Heart left ventricle (tissue), 16 donors: ENCODE measurements at regions not wholly inside any gene's neighbourhood (a gene's known extent, or its start where the extent isn't known, plus 50 kb on each side); places are given as distances from the start of the nearest gene placed in this dataset.

Source experiments
- ATAC-seq, 4 donors: fragments of 200-7000 bp; cut with Tn5 transposase; one replicate each; pipeline ENCODE4 v1.9.1; 2020 to 2022; ENCODE audit warnings: moderate library complexity in 4 of 4, mild to moderate bottlenecking in 3 of 4, moderate number of reproducible peaks in 1 of 4
- DNase-seq, 5 donors: peaks; one replicate each; pipeline ENCODE4 v3.0.0-alpha.2; 2020
- H3K27ac ChIP-seq, 12 donors: fragments of 200-600 bp; sonication (generic) in 4 of 12; one replicate each; pipeline versions ENCODE4 v1.5.0 to v1.8.0; 2016 to 2022; ENCODE audit warnings: mild to moderate bottlenecking in 2 of 12
- H3K27me3 ChIP-seq, 9 donors: fragments of 200-600 bp; sonication (generic) in 2 of 9; one replicate each; pipeline versions ENCODE4 v1.5.1 to v1.8.0; 2016 to 2022; ENCODE audit warnings: mild to moderate bottlenecking in 3 of 9
- H3K36me3 ChIP-seq, 9 donors: fragments of 200-600 bp; sonication (generic) in 2 of 9; one replicate each; pipeline versions ENCODE4 v1.5.0 to v1.8.0; 2018 to 2022; ENCODE audit warnings: mild to moderate bottlenecking in 2 of 9
- H3K4me1 ChIP-seq, 12 donors: fragments of 200-600 bp; sonication (generic) in 4 of 12; one replicate each; pipeline versions ENCODE4 v1.5.0 to v1.8.0; 2016 to 2022; ENCODE audit warnings: mild to moderate bottlenecking in 3 of 12
- H3K4me3 ChIP-seq, 12 donors: fragments of 200-600 bp; sonication (generic) in 4 of 12; one replicate each; pipeline versions ENCODE4 v1.5.0 to v1.8.0; 2017 to 2022; ENCODE audit warnings: mild to moderate bottlenecking in 9 of 12, moderate library complexity in 4 of 12
- H3K9me3 ChIP-seq, 12 donors: fragments of 200-600 bp; sonication (generic) in 4 of 12; one replicate each; pipeline versions ENCODE4 v1.5.0 to v1.8.0; 2016 to 2022; ENCODE audit warnings: mild to moderate bottlenecking in 1 of 12
- POLR2A ChIP-seq, 2 donors: fragments of 450-650 bp; IDR thresholded peaks; one replicate each; pipeline ENCODE4 v1.6.1; 2017; ENCODE audit warnings: antibody characterized with exemption in 2 of 2, mild to moderate bottlenecking in 2 of 2, moderate library complexity in 2 of 2
- WGBS, 4 donors: extraction: QIAGEN DNeasy Blood & Tissue Kit in 2 of 4; methylation state at CpG; one replicate each; pipeline versions ENCODE4 v1.1.5 to v1.1.7; 2013 to 2018; 5-methylcytosine and 5-hydroxymethylcytosine counted together
- intact Hi-C, 10 donors: fragments of 100-400 bp; cut with DNase I; formaldehyde crosslinking; loops; one replicate each; pipeline versions ENCODE4 v1.11.1 to v1.14.2; 2022
- TF ChIP-seq, protein P1 (sequence below), 12 donors: fragments of 200-600 bp; sonication (generic) in 4 of 12; IDR thresholded peaks; one replicate each; pipeline versions ENCODE4 v1.5.0 to v1.8.0; 2018 to 2022; ENCODE audit warnings: antibody characterized with exemption in 12 of 12, mild to moderate bottlenecking in 5 of 12
- donor health status: ischemic (EF 13 %, LVEDD 7.1; RV severe dilation, severe dysfunction).
- donor health status: healthy with polysubstance abuse.
- donor health status: DM: no; HTN: yes; CAD: no.
- donor health status: DM: no; HTN: no; CAD: no.
- donor health status: ischemic (EF 25% LVEDD 6.9; RV normal size, moderate dysfunction).
- donor health status: ischemic (EF 25% LVEDD 5.7; RV mildly dilated, moderate dysfunction).
- donor health status: healthy.
- donor health status: DM: yes; HTN: yes; CAD: no.
- donor health status: ischemic (EF 35%, LVEDD 5.7; RV mildly dilated, moderate dysfunction).
- donor health status: nonischemic (EF 11% LVEDD 7.7; RV severe dilation, severe dysfunction).
- donor health status: DM: yes; HTN: yes; CAD: no.
- donor health status: PGD.
- donor health status: ischemic (EF 29% LVEDD 5.4; RV normal size, mild dysfunction).
- donor health status: nonischemic (EF 23%, LVEDD 6.1; RV moderate dilation, normal function).

DNA sequence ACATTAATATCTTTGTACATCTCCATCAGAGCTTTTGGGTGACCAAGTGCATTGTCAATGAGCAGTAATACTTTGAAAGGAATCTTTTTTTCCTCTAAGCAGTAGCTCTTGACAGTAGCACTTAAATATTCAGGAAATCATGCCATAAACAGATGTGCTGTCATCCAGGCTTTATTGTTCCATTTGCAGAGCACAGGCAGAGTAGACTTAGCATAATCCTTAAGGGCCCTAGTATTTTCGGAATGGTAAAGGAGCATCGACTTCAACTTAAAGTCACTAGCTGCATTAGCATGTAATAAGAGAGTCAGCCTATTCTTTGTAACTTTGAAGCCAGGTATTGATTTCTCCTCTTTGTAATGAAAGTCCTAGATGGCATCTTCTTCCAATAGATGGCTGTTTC is 121.8 kb upstream of the CWC22 start:
- Histone ChIP-seq H3K36me3 (no peaks in the 10 kb centered on the region), H3K27me3 (peaks cover 0 to 14% (median 0%) of the 10 kb centered on the region in 9 donors), H3K27ac (no peak overlapping the region), H3K4me1 (peaks cover 0 to 3% (median 0%) of the 10 kb centered on the region in 12 donors), H3K4me3 (no peak overlapping the region), H3K9me3 (no peaks in the 10 kb centered on the region)
- TF ChIP-seq, protein P1, sequence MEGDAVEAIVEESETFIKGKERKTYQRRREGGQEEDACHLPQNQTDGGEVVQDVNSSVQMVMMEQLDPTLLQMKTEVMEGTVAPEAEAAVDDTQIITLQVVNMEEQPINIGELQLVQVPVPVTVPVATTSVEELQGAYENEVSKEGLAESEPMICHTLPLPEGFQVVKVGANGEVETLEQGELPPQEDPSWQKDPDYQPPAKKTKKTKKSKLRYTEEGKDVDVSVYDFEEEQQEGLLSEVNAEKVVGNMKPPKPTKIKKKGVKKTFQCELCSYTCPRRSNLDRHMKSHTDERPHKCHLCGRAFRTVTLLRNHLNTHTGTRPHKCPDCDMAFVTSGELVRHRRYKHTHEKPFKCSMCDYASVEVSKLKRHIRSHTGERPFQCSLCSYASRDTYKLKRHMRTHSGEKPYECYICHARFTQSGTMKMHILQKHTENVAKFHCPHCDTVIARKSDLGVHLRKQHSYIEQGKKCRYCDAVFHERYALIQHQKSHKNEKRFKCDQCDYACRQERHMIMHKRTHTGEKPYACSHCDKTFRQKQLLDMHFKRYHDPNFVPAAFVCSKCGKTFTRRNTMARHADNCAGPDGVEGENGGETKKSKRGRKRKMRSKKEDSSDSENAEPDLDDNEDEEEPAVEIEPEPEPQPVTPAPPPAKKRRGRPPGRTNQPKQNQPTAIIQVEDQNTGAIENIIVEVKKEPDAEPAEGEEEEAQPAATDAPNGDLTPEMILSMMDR (IDR thresholded peaks at IDR 0.05) = no peak
- no peak for TF ChIP-seq POLR2A (IDR thresholded peaks at IDR 0.05)
- DNase-seq = no peak
- ATAC-seq = no peak
- intact Hi-C loops = loop anchor here in 9 of 10 donors (5.0 to 10.0 kb wide), 7 partner anchors 926 to 1588 kb away; no protein-coding TSS in a partner anchor
- WGBS, 4 donors = 79 to 93% (median 90%) methylated on average over 2 of the region's 2 CpGs

DNA sequence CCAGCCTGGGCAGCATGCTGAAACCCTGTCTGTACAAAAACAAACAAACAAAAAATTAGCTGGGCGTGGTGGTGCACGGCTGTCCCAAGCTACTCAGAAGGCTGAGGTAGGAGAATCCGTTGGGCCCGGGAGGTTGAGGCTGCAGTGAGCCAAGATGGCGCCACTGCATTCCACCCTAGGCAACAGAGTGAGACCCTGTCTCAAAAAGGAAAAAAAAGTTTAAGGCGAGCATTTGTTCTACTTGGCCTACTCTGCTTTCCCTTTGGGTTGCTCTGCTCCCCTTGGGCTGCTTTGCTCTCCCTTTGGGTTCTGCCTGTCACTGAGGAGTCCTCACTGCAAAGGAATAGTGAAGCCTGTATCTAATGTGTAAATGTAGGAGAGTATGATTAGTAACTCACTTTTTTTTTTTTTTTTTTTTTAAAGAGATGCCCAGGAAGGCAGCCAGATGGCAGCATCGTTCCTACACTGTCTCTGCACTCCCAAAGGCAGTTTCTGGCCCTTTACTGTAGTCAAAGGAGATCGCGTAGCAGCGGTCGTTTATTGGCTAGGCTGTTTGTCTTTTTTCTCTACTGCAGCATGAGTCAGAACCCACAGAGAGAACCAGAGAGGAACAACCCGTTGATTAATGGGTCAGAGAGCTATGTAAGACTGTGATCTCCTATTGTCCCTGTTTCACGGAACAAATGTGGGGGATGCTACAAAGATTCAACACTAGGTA is 118.3 kb upstream of the CWC22 start:
- WGBS, 4 donors = 26 to 30% (median 27%) methylated on average over 13 of the region's 13 CpGs
- intact Hi-C loops = loop anchor here (2.0 to 10.0 kb wide), 9 partner anchors 929 to 1592 kb away; no protein-coding TSS in a partner anchor

DNA sequence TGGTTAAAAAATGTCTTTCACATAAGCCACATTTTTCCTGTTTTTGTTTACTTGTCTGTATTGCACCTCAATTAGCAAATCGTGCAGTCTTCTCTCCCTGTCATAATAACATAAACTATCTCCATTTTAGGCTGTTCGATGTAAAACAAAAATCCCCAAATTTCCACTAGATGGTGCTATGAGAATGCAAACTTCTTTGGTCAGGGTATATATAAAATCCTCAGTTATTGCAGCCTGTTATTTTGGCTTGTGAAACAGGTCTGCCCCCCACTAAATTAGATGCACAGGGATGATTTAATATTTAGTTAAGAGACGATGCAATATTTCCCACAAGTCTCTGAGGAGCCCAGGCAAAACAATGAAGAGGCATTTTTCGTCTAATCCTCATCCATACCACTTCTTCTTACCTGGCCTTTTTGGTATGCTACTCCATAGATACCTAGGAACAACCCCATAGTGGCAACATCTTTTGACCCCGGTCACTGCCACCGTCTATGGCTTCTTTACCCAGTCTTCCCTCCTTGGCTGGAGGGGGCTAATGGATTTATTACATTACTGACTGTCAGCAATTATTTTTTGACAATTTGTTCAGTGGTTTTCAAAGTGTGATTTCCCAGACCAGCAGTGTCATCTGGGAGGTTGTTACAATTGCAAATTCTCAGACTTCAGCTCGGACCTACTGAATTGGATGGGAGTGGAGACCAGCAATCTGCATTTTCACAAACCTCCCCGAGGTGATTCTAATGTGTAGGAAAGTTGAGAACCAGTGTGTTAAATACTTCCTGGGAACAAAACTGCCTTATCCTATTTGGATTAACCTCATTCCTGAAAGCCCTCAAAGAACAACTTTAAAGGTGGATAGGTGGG is 117.4 kb upstream of the CWC22 start:
- WGBS, 4 donors = 18 to 21% (median 20%) methylated on average over 8 of the region's 8 CpGs
- TF ChIP-seq, protein P1 (IDR thresholded peaks at IDR 0.05) = peak; percentile 25 to 67 (median 53)
- no peak for TF ChIP-seq POLR2A (IDR thresholded peaks at IDR 0.05)
- H3K4me3 ChIP-seq = no peak overlapping the region
- peaks cover 0 to 3% (median 0%) of the 10 kb centered on the region in 12 donors for H3K4me1 ChIP-seq
- ATAC-seq (peak in 1 of 4 donors; percentile 69), DNase-seq (no peak)
- H3K27me3 ChIP-seq = peaks cover 0 to 6% (median 0%) of the 10 kb centered on the region in 9 donors
- intact Hi-C loops = loop anchor here (2.0 to 10.0 kb wide), 10 partner anchors 930 to 1593 kb away; no protein-coding TSS in a partner anchor
- H3K9me3 ChIP-seq = no peaks in the 10 kb centered on the region
- H3K27ac ChIP-seq = no peak overlapping the region
- H3K36me3 ChIP-seq = no peaks in the 10 kb centered on the region

More for the DNA sequence above, 118.3 kb upstream of the CWC22 start:
- DNase-seq (peak; percentile 16 to 64 (median 54)), ATAC-seq (peak; percentile 73 to 98 (median 94))
- TF ChIP-seq POLR2A (IDR thresholded peaks at IDR 0.05) = no peak
- TF ChIP-seq, protein P1 (IDR thresholded peaks at IDR 0.05) = peak; percentile 22 to 64 (median 51)
- peaks cover 0 to 9% (median 0%) of the 10 kb centered on the region in 9 donors for H3K27me3 ChIP-seq
- no peak overlapping the region for H3K4me3 ChIP-seq
- no peak overlapping the region for H3K27ac ChIP-seq
- H3K9me3 ChIP-seq = no peaks in the 10 kb centered on the region
- no peaks in the 10 kb centered on the region for H3K36me3 ChIP-seq
- peaks cover 0 to 3% (median 0%) of the 10 kb centered on the region in 12 donors for H3K4me1 ChIP-seq

DNA sequence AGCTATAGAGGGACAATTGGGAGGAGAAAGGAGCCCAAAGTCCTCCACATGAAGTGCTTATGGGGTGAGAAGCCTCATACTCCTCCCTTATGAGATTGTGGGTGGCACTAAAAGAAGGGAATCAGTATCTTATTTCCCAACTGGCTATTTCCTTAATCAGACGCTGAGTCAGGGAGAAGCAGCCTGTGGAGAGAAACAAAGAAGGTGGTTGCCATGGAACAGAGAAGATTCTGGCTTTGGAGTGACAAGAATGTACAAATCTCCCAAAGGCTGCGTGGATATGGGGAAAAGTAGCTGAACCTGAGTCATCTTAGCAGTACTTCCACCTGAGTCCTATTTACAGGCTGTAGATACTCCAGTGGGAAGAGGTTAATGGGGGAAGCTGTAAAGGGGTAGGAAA is 115.8 kb upstream of the CWC22 start:
- Histone ChIP-seq H3K27me3 (peaks cover 0 to 3% (median 0%) of the 10 kb centered on the region in 9 donors), H3K4me3 (no peak overlapping the region), H3K9me3 (no peaks in the 10 kb centered on the region), H3K36me3 (no peaks in the 10 kb centered on the region), H3K4me1 (peaks cover 0 to 3% (median 0%) of the 10 kb centered on the region in 12 donors), H3K27ac (no peak overlapping the region)
- ATAC-seq = no peak
- no peak for TF ChIP-seq POLR2A (IDR thresholded peaks at IDR 0.05)
- TF ChIP-seq, protein P1 (IDR thresholded peaks at IDR 0.05) = no peak
- WGBS, 4 donors = 55 to 70% (median 64%) methylated on average over 2 of the region's 2 CpGs
- no peak for DNase-seq
- intact Hi-C loops = loop anchor here (5.0 to 10.0 kb wide), 6 partner anchors 932 to 1594 kb away; no protein-coding TSS in a partner anchor
